Panc1 (cell line): ENCODE measurements at regions not wholly inside any gene's neighbourhood (a gene's known extent, or its start where the extent isn't known, plus 50 kb on each side); places are given as distances from the start of the nearest gene placed in this dataset.

Source experiments
- ATAC-seq: fragments of 200-7000 bp; cut with Tn5 transposase; 2 replicates; pipeline ENCODE4 v1.9.1; 2020; ENCODE audit warnings: mild to moderate bottlenecking, moderate library complexity
- BruUV-seq: library from RNA; stranded (reverse); fragments of 400-500 nt; replicated peaks from 2 replicates; lab custom pipeline; 2021; lab: Mats Ljungman, UMichigan
- CTCF ChIA-PET: fragments of 300-600 bp; sonication (Branson Sonifier 250); formaldehyde crosslinking; loops from one replicate; lab custom pipeline; 2022; ENCODE audit warnings: antibody characterized with exemption; lab: Charles Lee
- POLR2A ChIA-PET: fragments of 300-600 bp; sonication (Branson Sonifier 250); formaldehyde crosslinking; loops from one replicate; lab custom pipeline; 2022; ENCODE audit warnings: antibody characterized with exemption; lab: Charles Lee
- DNase-seq: peaks from one replicate; pipeline ENCODE4 v3.0.0-alpha.2; 2010; ENCODE audit warnings: low read depth, low spot score
- H3K27ac ChIP-seq: 2 replicates; pipeline ENCODE4 v1.5.1; 2011; ENCODE audit warnings: mild to moderate bottlenecking, low read length, inconsistent platforms
- H3K27me3 ChIP-seq: fragments of 200-500 bp; sonication (Bioruptor generic); 2 replicates; pipeline ENCODE4 v1.6.0; 2014; ENCODE audit warnings: low read length, inconsistent platforms; ENCODE audit not compliant: control insufficient read depth, insufficient read depth
- H3K36me3 ChIP-seq: fragments of 200-500 bp; sonication (Bioruptor generic); 2 replicates; pipeline ENCODE4 v1.5.1; 2014; ENCODE audit warnings: inconsistent platforms, mild to moderate bottlenecking, low read length, moderate library complexity; ENCODE audit not compliant: control insufficient read depth, insufficient read depth
- H3K4me1 ChIP-seq: 2 replicates; pipeline ENCODE4 v1.5.1; 2011; ENCODE audit warnings: inconsistent platforms, mild to moderate bottlenecking, low read length, moderate library complexity; ENCODE audit not compliant: control insufficient read depth, insufficient read depth
- H3K4me3 ChIP-seq, 2 experiments: 2 replicates each; pipeline ENCODE4 v1.5.1; 2011 to 2012; ENCODE audit warnings: low read depth in 2 of 2, low read length in 2 of 2, mild to moderate bottlenecking in 2 of 2, inconsistent platforms in 1 of 2, moderate library complexity in 1 of 2
- H3K9me3 ChIP-seq: fragments of 200-500 bp; sonication (Bioruptor generic); 2 replicates; pipeline ENCODE4 v1.5.1; 2014; ENCODE audit warnings: low read depth, mild to moderate bottlenecking, inconsistent platforms, low read length, moderate library complexity; ENCODE audit not compliant: control insufficient read depth, insufficient read depth
- POLR2AphosphoS5 ChIP-seq: IDR thresholded peaks from 2 replicates; pipeline ENCODE4 v1.6.1; 2012; ENCODE audit warnings: mild to moderate bottlenecking, low read depth, low read length, moderate library complexity
- SIN3A ChIP-seq: IDR thresholded peaks from 2 replicates; pipeline ENCODE4 v1.6.1; 2012; ENCODE audit warnings: low read depth, mild to moderate bottlenecking, low read length, moderate library complexity, borderline replicate concordance; ENCODE audit not compliant: insufficient read depth
- TCF7L2 ChIP-seq: IDR thresholded peaks from 2 replicates; pipeline ENCODE4 v1.6.1; 2011; ENCODE audit warnings: mild to moderate bottlenecking, low read depth, low read length, inconsistent platforms
- in situ Hi-C: cut with HindIII; loops from 2 replicates; pipeline ENCODE4 v1.10.0; 2016; ENCODE audit warnings: low sequenced_read_pairs, low pct_unique_long_range_greater_than_20kb
- intact Hi-C: fragments of 100-400 bp; cut with micrococcal nuclease; formaldehyde crosslinking; loops from one replicate; pipeline ENCODE4 v1.10.0; 2022; ENCODE audit not compliant: unreplicated experiment
- TF ChIP-seq, protein P1 (sequence below): fragments of 450-650 bp; IDR thresholded peaks from 2 replicates; pipeline ENCODE4 v1.5.1; 2017; ENCODE audit warnings: mild to moderate bottlenecking
- TF ChIP-seq, protein P2 (sequence below), 2 experiments: IDR thresholded peaks; 2 replicates each; pipeline ENCODE4 v1.6.1; 2011 to 2012; ENCODE audit warnings: low read depth in 2 of 2, control low read depth in 1 of 2, low read length in 1 of 2, mild to moderate bottlenecking in 1 of 2, moderate library complexity in 1 of 2; ENCODE audit not compliant: insufficient read depth in 1 of 2

DNA sequence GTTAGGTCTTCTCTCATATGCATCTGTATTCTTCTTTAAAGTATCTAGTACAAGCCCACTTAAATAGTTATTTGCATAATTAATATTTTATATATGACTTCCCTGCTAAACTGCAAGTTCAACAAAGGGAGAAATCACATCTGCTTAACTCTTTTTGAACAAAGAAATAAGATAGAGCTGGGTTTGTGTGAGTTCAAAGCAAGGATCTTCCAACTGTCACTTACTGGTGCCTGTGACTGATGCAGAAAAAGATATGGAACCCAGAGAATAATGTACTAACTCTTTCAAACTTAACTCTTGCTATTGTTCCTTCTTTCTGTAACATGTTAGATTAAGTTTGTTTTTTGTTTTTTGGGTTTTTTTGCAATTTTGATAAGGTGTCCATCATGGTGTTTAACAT lies 71.3 kb upstream of the SP4 start:
- CTCF ChIA-PET: no interaction called here
- TF ChIP-seq, protein P1, sequence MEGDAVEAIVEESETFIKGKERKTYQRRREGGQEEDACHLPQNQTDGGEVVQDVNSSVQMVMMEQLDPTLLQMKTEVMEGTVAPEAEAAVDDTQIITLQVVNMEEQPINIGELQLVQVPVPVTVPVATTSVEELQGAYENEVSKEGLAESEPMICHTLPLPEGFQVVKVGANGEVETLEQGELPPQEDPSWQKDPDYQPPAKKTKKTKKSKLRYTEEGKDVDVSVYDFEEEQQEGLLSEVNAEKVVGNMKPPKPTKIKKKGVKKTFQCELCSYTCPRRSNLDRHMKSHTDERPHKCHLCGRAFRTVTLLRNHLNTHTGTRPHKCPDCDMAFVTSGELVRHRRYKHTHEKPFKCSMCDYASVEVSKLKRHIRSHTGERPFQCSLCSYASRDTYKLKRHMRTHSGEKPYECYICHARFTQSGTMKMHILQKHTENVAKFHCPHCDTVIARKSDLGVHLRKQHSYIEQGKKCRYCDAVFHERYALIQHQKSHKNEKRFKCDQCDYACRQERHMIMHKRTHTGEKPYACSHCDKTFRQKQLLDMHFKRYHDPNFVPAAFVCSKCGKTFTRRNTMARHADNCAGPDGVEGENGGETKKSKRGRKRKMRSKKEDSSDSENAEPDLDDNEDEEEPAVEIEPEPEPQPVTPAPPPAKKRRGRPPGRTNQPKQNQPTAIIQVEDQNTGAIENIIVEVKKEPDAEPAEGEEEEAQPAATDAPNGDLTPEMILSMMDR: no peak
- no peak for TF ChIP-seq TCF7L2
- TF ChIP-seq, protein P2, sequence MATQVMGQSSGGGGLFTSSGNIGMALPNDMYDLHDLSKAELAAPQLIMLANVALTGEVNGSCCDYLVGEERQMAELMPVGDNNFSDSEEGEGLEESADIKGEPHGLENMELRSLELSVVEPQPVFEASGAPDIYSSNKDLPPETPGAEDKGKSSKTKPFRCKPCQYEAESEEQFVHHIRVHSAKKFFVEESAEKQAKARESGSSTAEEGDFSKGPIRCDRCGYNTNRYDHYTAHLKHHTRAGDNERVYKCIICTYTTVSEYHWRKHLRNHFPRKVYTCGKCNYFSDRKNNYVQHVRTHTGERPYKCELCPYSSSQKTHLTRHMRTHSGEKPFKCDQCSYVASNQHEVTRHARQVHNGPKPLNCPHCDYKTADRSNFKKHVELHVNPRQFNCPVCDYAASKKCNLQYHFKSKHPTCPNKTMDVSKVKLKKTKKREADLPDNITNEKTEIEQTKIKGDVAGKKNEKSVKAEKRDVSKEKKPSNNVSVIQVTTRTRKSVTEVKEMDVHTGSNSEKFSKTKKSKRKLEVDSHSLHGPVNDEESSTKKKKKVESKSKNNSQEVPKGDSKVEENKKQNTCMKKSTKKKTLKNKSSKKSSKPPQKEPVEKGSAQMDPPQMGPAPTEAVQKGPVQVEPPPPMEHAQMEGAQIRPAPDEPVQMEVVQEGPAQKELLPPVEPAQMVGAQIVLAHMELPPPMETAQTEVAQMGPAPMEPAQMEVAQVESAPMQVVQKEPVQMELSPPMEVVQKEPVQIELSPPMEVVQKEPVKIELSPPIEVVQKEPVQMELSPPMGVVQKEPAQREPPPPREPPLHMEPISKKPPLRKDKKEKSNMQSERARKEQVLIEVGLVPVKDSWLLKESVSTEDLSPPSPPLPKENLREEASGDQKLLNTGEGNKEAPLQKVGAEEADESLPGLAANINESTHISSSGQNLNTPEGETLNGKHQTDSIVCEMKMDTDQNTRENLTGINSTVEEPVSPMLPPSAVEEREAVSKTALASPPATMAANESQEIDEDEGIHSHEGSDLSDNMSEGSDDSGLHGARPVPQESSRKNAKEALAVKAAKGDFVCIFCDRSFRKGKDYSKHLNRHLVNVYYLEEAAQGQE (IDR thresholded peaks at IDR 0.05; ENCODE audit: insufficient read depth in 1 of 2, low read depth in 2 of 2, low read length in 1 of 2): no peak
- TF ChIP-seq POLR2AphosphoS5: no peak
- TF ChIP-seq SIN3A: no peak

DNA sequence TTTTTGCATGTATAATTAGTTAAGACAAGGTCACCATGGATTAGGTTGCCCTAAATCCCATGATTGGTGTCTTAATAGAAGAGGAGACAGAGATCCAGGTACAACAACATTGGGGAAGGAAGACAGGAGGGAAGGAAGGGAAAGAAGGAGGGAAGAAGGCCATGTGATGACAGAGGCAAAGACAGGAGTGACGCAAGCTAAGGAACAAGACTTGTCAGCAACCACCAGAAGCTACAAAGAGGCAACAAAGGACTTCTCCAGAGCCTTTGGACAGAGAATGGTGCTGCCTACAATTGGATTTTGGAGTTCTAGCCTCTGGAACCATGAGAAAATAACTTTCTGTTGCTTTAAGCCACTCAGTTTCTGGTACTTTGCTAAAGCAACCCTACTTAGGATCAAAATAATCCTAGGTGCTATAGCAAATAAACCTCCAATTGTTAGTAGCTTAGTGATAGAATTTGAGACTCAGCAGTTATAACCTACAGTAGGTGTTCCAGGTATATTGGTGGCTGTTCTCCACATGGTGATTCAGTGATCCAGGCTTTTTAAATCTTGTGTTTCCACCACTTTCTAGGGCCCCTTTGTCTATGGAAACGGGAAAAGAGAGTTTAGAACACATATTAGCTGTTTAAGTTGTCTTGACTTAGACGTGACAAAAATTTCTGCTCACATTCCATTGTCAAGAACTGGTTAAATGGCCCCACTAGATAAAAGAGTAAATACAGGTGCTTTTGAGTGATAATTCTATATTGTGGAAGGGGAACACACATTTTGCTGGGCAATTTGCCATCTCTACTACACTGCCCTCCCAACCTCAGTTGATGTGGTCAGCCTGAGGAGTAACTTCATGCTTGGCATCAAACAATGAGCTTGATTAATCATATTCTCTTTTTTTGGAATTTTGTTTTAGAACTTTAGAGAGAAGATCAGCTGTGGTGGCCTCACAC lies 70.5 kb upstream of the SP4 start:
- POLR2A ChIA-PET: interaction anchor here (0.7 kb wide), 1 partner anchor 69 kb away, joined by 3 read pairs; no protein-coding TSS in a partner anchor
- Histone ChIP-seq H3K27ac (no peak overlapping the region), H3K9me3 (no peaks in the 10 kb centered on the region), H3K36me3 (no peaks in the 10 kb centered on the region), H3K4me1 (no peaks in the 10 kb centered on the region), H3K27me3 (no peaks in the 10 kb centered on the region), H3K4me3 (no peak overlapping the region)
- CTCF ChIA-PET: no interaction called here
- intact Hi-C loops (no loop called here), in situ Hi-C loops (no loop called here)
- no peak for DNase-seq
- no TSS peak for BruUV-seq
- TF ChIP-seq TCF7L2: no peak
- no peak for TF ChIP-seq POLR2AphosphoS5
- TF ChIP-seq, protein P2 (IDR thresholded peaks at IDR 0.05; ENCODE audit: insufficient read depth in 1 of 2, low read depth in 2 of 2, low read length in 1 of 2): no peak
- no peak for TF ChIP-seq SIN3A
- TF ChIP-seq, protein P1: no peak
- ATAC-seq: no peak

More for the DNA sequence above, 71.3 kb upstream of the SP4 start:
- H3K27me3 ChIP-seq: no peaks in the 10 kb centered on the region
- H3K9me3 ChIP-seq: no peaks in the 10 kb centered on the region
- DNase-seq (no peak), ATAC-seq (no peak)
- in situ Hi-C loops: no loop called here
- H3K27ac ChIP-seq: no peak overlapping the region
- no peaks in the 10 kb centered on the region for H3K36me3 ChIP-seq
- intact Hi-C loops: no loop called here
- no peak overlapping the region for H3K4me3 ChIP-seq
- BruUV-seq: no TSS peak
- no peaks in the 10 kb centered on the region for H3K4me1 ChIP-seq
- POLR2A ChIA-PET: no interaction called here
